Sigmoid colon (tissue), 6 donors: ENCODE measurements at regions not wholly inside any gene's neighbourhood (a gene's known extent, or its start where the extent isn't known, plus 50 kb on each side); places are given as distances from the start of the nearest gene placed in this dataset.

Experiments used
- DNase-seq: peaks from one replicate; pipeline ENCODE4 v3.0.0-alpha.2; 2019
- H3K27ac ChIP-seq, 4 donors: fragments of 200-600 bp; sonication (generic); one replicate each; pipeline ENCODE4 v1.5.1; 2016 to 2019; ENCODE audit warnings: mild to moderate bottlenecking in 1 of 4
- H3K27me3 ChIP-seq, 3 donors: fragments of 200-600 bp; sonication (generic); one replicate each; pipeline ENCODE4 v1.5.1; 2019; ENCODE audit warnings: mild to moderate bottlenecking in 1 of 3
- H3K36me3 ChIP-seq, 4 donors: fragments of 200-600 bp; sonication (generic); one replicate each; pipeline ENCODE4 v1.5.1; 2016 to 2019
- H3K4me1 ChIP-seq, 4 donors: fragments of 200-600 bp; sonication (generic); one replicate each; pipeline ENCODE4 v1.5.1; 2017 to 2019
- H3K4me3 ChIP-seq, 4 donors: fragments of 200-600 bp; sonication (generic); one replicate each; pipeline ENCODE4 v1.5.1; 2017 to 2019; ENCODE audit warnings: mild to moderate bottlenecking in 2 of 4, moderate library complexity in 1 of 4
- H3K9me3 ChIP-seq, 4 donors: fragments of 200-600 bp in 3 of 4; sonication (generic) in 3 of 4; one replicate each; pipeline versions ENCODE4 v1.5.1 to v1.6.1; 2013 to 2019
- CTCF ChIP-seq, 4 experiments: fragments of 450-650 bp in 3 of 4; fragments of 200-600 bp in 1 of 4; IDR thresholded peaks; one replicate each; pipeline ENCODE4 v1.5.1; 2016 to 2019; ENCODE audit warnings: antibody characterized with exemption in 4 of 4, mild to moderate bottlenecking in 3 of 4, moderate library complexity in 2 of 4
- EP300 ChIP-seq, 4 donors: sonication (generic); formaldehyde crosslinking; IDR thresholded peaks; one replicate each; pipeline ENCODE4 v1.6.1; 2017; ENCODE audit warnings: antibody characterized with exemption in 4 of 4
- POLR2A ChIP-seq, 2 donors: fragments of 450-650 bp; IDR thresholded peaks; one replicate each; pipeline ENCODE4 v1.6.1; 2016; ENCODE audit warnings: antibody characterized with exemption in 2 of 2, mild to moderate bottlenecking in 2 of 2, moderate library complexity in 2 of 2
- POLR2AphosphoS5 ChIP-seq, 4 donors: sonication (generic); formaldehyde crosslinking; IDR thresholded peaks; one replicate each; pipeline ENCODE4 v1.6.1; 2017; ENCODE audit warnings: antibody characterized with exemption in 4 of 4
- WGBS, 2 donors: extraction: QIAGEN DNeasy Blood & Tissue Kit; methylation state at CpG; one replicate each; pipeline ENCODE4 v1.1.7; 2013; 5-methylcytosine and 5-hydroxymethylcytosine counted together
- intact Hi-C: fragments of 100-400 bp; cut with DNase I; formaldehyde crosslinking; loops from one replicate; pipeline ENCODE4 v1.15.1; 2023
- donor health status: healthy with polysubstance abuse.
- donor health status: healthy.

GRCh38 chr9:94159069-94159939, 75.0 kb downstream of the PTPDC1 start:
- Histone ChIP-seq H3K27ac (peak overlapping the region; percentile 56 to 69 (median 66)), H3K27me3 (no peaks in the 10 kb centered on the region), H3K9me3 (no peaks in the 10 kb centered on the region), H3K4me3 (no peak overlapping the region), H3K36me3 (no peaks in the 10 kb centered on the region), H3K4me1 (peaks cover 0 to 36% (median 33%) of the 10 kb centered on the region in 4 donors)
- DNase-seq = no peak
- intact Hi-C loops = no loop called here
- 81 to 83% methylated on average over 8 of the region's 8 CpGs for WGBS, 2 donors
- TF ChIP-seq POLR2A (IDR thresholded peaks at IDR 0.05) = no peak
- TF ChIP-seq CTCF (IDR thresholded peaks at IDR 0.05) = no peak
- TF ChIP-seq POLR2AphosphoS5 (IDR thresholded peaks at IDR 0.05) = peak; percentile 14 to 64 (median 36)

GRCh38 chr9:94160594-94161501, 76.6 kb downstream of the PTPDC1 start:
- no peak for DNase-seq
- H3K27me3 ChIP-seq = no peaks in the 10 kb centered on the region
- 92 to 93% methylated on average over 11 of the region's 11 CpGs for WGBS, 2 donors
- no peaks in the 10 kb centered on the region for H3K36me3 ChIP-seq
- peak overlapping the region in 3 of 4 donors; percentile 65 to 69 (median 67) for H3K27ac ChIP-seq
- H3K4me3 ChIP-seq = no peak overlapping the region
- peaks cover 0 to 43% (median 39%) of the 10 kb centered on the region in 4 donors for H3K4me1 ChIP-seq
- no peaks in the 10 kb centered on the region for H3K9me3 ChIP-seq
- intact Hi-C loops = no loop called here
- no peak for TF ChIP-seq EP300 (IDR thresholded peaks at IDR 0.05)

- TF ChIP-seq POLR2AphosphoS5 (IDR thresholded peaks at IDR 0.05) (no peak), POLR2A (IDR thresholded peaks at IDR 0.05) (no peak), CTCF (IDR thresholded peaks at IDR 0.05) (no peak), EP300 (IDR thresholded peaks at IDR 0.05) (no peak)
- 94% methylated on average over 8 of the region's 8 CpGs for WGBS, 2 donors
- peaks cover 0 to 36% (median 33%) of the 10 kb centered on the region in 4 donors for H3K4me1 ChIP-seq
- no peaks in the 10 kb centered on the region for H3K36me3 ChIP-seq
- H3K9me3 ChIP-seq = no peaks in the 10 kb centered on the region
- intact Hi-C loops = no loop called here
- no peaks in the 10 kb centered on the region for H3K27me3 ChIP-seq
- no peak for DNase-seq
- H3K4me3 ChIP-seq = no peak overlapping the region
- H3K27ac ChIP-seq = no peak overlapping the region
Measured at GRCh38 chr9:94161673-94162072, 77.4 kb downstream of the PTPDC1 start.

GRCh38 chr9:94164806-94165549, 80.7 kb downstream of the PTPDC1 start:
- Histone ChIP-seq H3K9me3 (no peaks in the 10 kb centered on the region), H3K27ac (peak overlapping the region; percentile 100), H3K27me3 (no peaks in the 10 kb centered on the region), H3K4me3 (peak overlapping the region in 1 of 4 donors; percentile 100), H3K36me3 (no peaks in the 10 kb centered on the region), H3K4me1 (peaks cover 0 to 31% (median 28%) of the 10 kb centered on the region in 4 donors)
- no peak for TF ChIP-seq POLR2AphosphoS5 (IDR thresholded peaks at IDR 0.05)
- no peak for TF ChIP-seq EP300 (IDR thresholded peaks at IDR 0.05)
- no peak for TF ChIP-seq CTCF (IDR thresholded peaks at IDR 0.05)
- no peak for TF ChIP-seq POLR2A (IDR thresholded peaks at IDR 0.05)
- WGBS, 2 donors = 58 to 66% methylated on average over 5 of the region's 5 CpGs
- DNase-seq = no peak
- intact Hi-C loops = loop anchor here (2.0 to 5.0 kb wide), 2 partner anchors 24 to 33 kb away; no protein-coding TSS in a partner anchor
